GM12873 (cell line): ENCODE measurements at regions not wholly inside any gene's neighbourhood (a gene's known extent, or its start where the extent isn't known, plus 50 kb on each side); places are given as distances from the start of the nearest gene placed in this dataset.

Source experiments
- TF ChIP-seq, protein P1 (sequence below): IDR thresholded peaks from 2 replicates; pipeline ENCODE4 v1.5.1; 2012; ENCODE audit warnings: low read depth, mild to moderate bottlenecking, moderate library complexity, low read length, control low read depth; ENCODE audit not compliant: insufficient read depth; ENCODE audit errors: missing control alignments

GRCh38 chr12:58009405-58010195 lies 68.2 kb downstream of the ATP23 start:
- TF ChIP-seq, protein P1, sequence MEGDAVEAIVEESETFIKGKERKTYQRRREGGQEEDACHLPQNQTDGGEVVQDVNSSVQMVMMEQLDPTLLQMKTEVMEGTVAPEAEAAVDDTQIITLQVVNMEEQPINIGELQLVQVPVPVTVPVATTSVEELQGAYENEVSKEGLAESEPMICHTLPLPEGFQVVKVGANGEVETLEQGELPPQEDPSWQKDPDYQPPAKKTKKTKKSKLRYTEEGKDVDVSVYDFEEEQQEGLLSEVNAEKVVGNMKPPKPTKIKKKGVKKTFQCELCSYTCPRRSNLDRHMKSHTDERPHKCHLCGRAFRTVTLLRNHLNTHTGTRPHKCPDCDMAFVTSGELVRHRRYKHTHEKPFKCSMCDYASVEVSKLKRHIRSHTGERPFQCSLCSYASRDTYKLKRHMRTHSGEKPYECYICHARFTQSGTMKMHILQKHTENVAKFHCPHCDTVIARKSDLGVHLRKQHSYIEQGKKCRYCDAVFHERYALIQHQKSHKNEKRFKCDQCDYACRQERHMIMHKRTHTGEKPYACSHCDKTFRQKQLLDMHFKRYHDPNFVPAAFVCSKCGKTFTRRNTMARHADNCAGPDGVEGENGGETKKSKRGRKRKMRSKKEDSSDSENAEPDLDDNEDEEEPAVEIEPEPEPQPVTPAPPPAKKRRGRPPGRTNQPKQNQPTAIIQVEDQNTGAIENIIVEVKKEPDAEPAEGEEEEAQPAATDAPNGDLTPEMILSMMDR = no peak

DNA sequence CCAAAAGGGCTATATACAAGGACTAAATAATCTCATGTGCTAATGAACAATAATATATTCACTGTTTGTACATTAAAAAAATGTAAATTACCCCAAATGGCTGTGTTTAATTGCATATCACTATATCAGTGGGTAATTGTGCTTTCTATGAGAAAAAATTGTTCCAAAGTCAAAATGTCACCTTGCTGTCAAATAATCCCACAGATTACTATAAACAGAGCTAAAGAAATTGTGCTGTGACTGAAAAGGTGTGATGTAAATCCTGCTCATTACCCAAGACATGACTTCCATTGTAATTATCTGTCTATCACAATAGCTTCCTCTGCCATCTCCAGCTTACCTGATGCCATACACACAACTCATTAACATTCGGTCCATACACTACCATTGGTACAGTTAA lies 70.3 kb downstream of the ATP23 start:
- TF ChIP-seq, protein P1 = no peak

DNA sequence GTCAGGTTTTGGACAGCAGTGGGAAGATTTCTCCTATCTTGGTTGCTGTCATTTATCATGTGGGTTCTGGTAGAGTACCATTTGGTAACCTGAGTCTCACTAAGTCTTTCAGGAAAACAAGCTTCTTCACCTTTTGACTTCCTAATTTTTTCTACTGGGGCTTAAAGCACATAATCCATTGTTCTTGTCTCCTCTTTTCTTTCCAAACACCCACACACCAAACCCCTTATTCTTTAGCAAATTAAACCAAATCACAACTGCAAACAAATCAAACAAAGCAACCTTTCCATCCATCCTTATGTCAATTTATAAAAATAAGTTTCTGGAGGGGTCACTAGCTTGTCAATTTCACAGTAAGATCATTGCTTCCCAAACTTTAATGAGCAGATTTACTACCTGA lies 84.1 kb downstream of the ATP23 start:
- TF ChIP-seq, protein P1 = no peak

DNA sequence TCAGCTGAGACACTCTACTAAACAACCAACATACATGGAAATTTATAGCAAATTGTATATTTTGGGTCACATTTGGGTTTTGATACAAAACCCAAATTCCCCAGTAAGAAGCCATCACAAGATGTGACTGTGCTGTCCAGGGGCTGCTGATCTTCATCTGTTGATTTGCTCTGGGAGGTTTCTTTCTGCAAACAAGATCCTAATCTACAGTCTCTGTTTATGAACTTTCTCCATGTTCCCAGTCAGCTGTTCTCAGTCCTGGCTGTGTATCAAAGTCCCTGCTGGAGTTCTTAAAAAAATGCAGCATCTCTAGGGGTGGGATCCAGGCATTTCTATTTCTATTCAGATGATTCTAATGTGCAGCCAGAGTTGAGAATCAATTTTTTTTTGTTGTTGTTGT lies 85.1 kb downstream of the ATP23 start:
- TF ChIP-seq, protein P1 = no peak

GRCh38 chr12:58026897-58027891 lies 85.8 kb downstream of the ATP23 start:
- TF ChIP-seq, protein P1 = no peak

GRCh38 chr12:58028294-58028693 lies 86.9 kb downstream of the ATP23 start:
- TF ChIP-seq, protein P1 = no peak

GRCh38 chr12:58029260-58029659 lies 87.9 kb downstream of the ATP23 start:
- TF ChIP-seq, protein P1 = no peak
